VCaP (cell line): ENCODE measurements at regions not wholly inside any gene's neighbourhood (a gene's known extent, or its start where the extent isn't known, plus 50 kb on each side); places are given as distances from the start of the nearest gene placed in this dataset.

Source experiments
- H3K27ac ChIP-seq: fragments of 450-650 bp; 2 replicates; pipeline ENCODE4 v1.5.1; 2017
- TF ChIP-seq, protein P1 (sequence below): fragments of 450-650 bp; conservative IDR thresholded peaks from 2 replicates; pipeline ENCODE4 v1.5.1; 2017; ENCODE audit warnings: mild to moderate bottlenecking, moderate library complexity

DNA sequence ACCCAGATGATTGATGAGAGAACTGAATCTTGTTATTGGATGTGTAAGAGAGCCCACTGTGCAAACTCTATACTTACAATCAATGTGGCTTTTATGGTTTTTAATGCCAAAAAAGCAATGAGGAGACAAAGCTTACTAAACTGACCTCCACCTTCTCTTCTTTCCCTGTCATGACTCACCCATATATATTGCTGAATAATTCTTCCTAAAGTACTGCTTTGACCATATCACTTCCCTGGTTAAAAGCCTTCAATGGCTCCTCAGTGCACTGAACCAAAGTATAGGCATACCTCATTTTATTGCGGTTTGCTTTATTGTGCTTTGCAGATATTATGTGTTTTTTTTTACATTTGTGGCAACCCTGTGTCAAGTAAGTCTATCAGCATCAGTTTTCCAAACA lies 138.4 kb upstream of the PELI2 start:
- no peak overlapping the region for H3K27ac ChIP-seq
- TF ChIP-seq, protein P1, sequence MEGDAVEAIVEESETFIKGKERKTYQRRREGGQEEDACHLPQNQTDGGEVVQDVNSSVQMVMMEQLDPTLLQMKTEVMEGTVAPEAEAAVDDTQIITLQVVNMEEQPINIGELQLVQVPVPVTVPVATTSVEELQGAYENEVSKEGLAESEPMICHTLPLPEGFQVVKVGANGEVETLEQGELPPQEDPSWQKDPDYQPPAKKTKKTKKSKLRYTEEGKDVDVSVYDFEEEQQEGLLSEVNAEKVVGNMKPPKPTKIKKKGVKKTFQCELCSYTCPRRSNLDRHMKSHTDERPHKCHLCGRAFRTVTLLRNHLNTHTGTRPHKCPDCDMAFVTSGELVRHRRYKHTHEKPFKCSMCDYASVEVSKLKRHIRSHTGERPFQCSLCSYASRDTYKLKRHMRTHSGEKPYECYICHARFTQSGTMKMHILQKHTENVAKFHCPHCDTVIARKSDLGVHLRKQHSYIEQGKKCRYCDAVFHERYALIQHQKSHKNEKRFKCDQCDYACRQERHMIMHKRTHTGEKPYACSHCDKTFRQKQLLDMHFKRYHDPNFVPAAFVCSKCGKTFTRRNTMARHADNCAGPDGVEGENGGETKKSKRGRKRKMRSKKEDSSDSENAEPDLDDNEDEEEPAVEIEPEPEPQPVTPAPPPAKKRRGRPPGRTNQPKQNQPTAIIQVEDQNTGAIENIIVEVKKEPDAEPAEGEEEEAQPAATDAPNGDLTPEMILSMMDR = no peak

GRCh38 chr14:55980970-55981369 lies 137.2 kb upstream of the PELI2 start:
- no peak overlapping the region for H3K27ac ChIP-seq
- TF ChIP-seq, protein P1 = no peak

DNA sequence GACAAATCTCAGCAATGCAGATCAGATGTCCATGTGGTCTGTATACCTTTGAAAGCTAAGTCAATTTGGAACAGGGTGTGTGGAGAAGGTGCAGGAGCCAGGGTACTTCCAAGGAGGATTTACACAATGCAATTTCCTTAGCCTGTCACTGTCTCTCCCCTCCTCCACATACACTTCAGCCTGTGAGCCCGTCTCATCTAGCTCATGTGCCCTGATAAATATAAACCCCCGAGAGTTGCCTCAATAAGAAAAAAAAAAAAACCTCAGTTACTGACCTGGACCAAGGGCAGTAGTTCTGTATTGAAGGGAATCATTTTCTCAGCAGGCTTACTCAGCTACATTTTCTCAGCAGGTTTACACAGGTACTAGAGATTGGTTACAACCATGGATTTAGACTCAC lies 132.1 kb upstream of the PELI2 start:
- no peak overlapping the region for H3K27ac ChIP-seq
- TF ChIP-seq, protein P1 = no peak

DNA sequence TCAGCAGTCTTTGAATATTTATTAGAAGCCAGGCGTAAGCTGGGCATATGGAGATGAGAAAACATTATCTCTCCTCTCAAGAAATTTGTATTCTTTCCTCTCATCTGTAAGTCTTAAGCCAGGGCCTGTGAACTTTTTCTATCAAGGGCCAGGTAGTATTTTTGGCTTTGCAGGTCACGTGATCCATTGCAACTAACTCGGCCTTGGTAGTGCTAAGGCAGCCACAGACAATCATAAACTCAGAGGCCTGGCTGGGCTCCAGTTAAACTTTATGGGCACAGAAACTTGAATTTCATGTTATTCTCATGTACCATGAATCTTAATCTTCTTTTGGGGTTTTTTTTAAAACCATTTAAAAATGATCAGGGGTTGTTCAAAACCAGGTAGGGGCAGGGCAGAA lies 117.4 kb upstream of the PELI2 start:
- TF ChIP-seq, protein P1 = no peak
- no peak overlapping the region for H3K27ac ChIP-seq

GRCh38 chr14:56002342-56002741 lies 115.9 kb upstream of the PELI2 start:
- no peak overlapping the region for H3K27ac ChIP-seq
- TF ChIP-seq, protein P1 = no peak

- TF ChIP-seq, protein P1 = no peak
- no peak overlapping the region for H3K27ac ChIP-seq
Measured at GRCh38 chr14:56002876-56003625, 115.2 kb upstream of the PELI2 start.

DNA sequence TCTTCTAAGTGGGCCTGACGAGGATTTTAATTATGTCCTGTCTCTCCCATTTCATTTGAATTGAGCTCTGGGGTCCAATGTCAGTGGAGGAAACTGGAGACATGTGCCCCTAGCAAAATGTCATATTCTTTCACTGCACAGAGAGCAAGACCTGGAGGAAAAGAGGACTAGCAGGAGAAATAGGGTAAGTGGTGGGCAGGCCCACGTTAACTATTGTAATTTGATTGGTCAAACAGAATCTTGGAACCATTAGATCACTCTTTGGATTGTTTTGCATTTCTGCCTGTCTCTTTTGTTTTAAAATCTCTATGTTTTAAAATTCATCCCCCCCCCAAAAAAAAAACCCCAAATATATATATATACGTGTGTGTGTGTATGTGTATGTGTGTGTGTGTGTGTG lies 113.9 kb upstream of the PELI2 start:
- H3K27ac ChIP-seq = no peak overlapping the region; the same call in 1 of the 2 replicates

More for the DNA sequence above, 113.9 kb upstream of the PELI2 start:
- TF ChIP-seq, protein P1 = no peak
